ENCODE measurements at regions not wholly inside any gene's neighbourhood (a gene's known extent, or its start where the extent isn't known, plus 50 kb on each side); places are given as distances from the start of the nearest gene placed in this dataset.

DNA sequence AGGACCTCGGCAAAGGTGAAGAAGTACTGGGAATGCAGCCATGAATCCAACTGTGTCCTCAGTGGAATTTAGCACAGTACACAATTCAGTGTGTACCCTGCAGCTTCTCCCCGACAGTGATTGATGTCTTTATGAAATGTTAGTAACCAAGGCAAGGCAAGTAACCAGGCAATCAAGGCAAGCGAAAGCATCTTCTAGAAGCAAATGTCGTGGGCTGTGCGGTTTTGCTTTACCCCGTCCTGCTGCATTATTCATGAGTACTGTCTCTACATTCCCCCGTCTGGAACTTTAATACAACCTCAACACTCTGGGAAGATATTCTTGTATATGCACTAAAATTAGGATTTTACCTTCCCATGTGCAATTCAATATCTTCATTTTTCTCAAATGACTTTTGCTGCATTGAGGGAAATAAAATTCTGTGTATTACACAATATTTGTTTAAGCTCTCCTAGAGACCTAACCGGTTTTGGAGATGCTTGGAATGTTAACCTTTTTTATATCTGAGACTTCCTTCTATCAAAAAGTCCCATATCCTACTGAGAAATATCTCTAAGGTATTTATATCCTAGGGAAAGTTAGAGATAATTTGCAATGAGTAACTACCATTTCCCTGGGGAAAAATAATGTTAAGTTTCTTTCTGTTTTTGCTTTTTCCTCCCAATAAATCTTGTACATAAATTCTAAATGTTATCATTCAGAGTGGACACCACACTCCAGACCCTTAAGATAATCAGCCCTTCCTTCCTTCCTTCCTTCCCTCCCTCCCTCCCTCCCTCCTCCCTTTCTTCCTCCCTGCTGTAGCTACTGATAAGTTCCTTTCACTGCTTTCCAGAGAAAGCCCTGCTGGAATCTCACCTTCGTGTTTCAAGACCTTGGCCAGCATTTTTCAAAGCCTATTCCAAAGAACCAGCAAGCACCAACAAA is 51.9 kb upstream of the ADORA2B start:
- no peak for ATAC-seq
- intact Hi-C loops (cut with DNase I) = no loop called here
- no peak overlapping the region for H3K4me3 ChIP-seq
- 52 to 65% (median 55%) methylated on average over 9 of the region's 9 CpGs for WGBS, 4 donors
- H3K9me3 ChIP-seq = peaks cover 0 to 5% (median 0%) of the 10 kb centered on the region in 12 donors
- H3K4me1 ChIP-seq = peaks cover 0 to 18% (median 1%) of the 10 kb centered on the region in 12 donors
- no peaks in the 10 kb centered on the region for H3K36me3 ChIP-seq
- no peak for DNase-seq
- peak overlapping the region in 7 of 12 donors; percentile 3 to 62 (median 14) for H3K27ac ChIP-seq
- no peak for TF ChIP-seq POLR2A (IDR thresholded peaks at IDR 0.05)
- TF ChIP-seq, protein P1, sequence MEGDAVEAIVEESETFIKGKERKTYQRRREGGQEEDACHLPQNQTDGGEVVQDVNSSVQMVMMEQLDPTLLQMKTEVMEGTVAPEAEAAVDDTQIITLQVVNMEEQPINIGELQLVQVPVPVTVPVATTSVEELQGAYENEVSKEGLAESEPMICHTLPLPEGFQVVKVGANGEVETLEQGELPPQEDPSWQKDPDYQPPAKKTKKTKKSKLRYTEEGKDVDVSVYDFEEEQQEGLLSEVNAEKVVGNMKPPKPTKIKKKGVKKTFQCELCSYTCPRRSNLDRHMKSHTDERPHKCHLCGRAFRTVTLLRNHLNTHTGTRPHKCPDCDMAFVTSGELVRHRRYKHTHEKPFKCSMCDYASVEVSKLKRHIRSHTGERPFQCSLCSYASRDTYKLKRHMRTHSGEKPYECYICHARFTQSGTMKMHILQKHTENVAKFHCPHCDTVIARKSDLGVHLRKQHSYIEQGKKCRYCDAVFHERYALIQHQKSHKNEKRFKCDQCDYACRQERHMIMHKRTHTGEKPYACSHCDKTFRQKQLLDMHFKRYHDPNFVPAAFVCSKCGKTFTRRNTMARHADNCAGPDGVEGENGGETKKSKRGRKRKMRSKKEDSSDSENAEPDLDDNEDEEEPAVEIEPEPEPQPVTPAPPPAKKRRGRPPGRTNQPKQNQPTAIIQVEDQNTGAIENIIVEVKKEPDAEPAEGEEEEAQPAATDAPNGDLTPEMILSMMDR (IDR thresholded peaks at IDR 0.05) = no peak
- no peaks in the 10 kb centered on the region for H3K27me3 ChIP-seq

- no peaks in the 10 kb centered on the region for H3K27me3 ChIP-seq
- no peaks in the 10 kb centered on the region for H3K36me3 ChIP-seq
- H3K4me3 ChIP-seq = no peak overlapping the region
- peak overlapping the region in 5 of 12 donors; percentile 3 to 51 (median 45) for H3K27ac ChIP-seq
- ATAC-seq (no peak), DNase-seq (no peak)
- intact Hi-C loops (cut with DNase I) = no loop called here
- no peak for TF ChIP-seq POLR2A (IDR thresholded peaks at IDR 0.05)
- TF ChIP-seq, protein P1 (IDR thresholded peaks at IDR 0.05) = no peak
- WGBS, 4 donors = 76 to 83% (median 77%) methylated on average over 2 of the region's 2 CpGs
- H3K4me1 ChIP-seq = peaks cover 0 to 18% (median 1%) of the 10 kb centered on the region in 12 donors
- peaks cover 0 to 5% (median 0%) of the 10 kb centered on the region in 12 donors for H3K9me3 ChIP-seq
Measured at GRCh38 chr17:15893658-15894024, 51.3 kb upstream of the ADORA2B start.

- H3K9me3 ChIP-seq = peaks cover 0 to 5% (median 0%) of the 10 kb centered on the region in 12 donors
- no peak for ATAC-seq
- WGBS, 4 donors = 82 to 89% (median 85%) methylated on average over 5 of the region's 5 CpGs
- peak overlapping the region in 3 of 12 donors; percentile 3 to 51 (median 47) for H3K27ac ChIP-seq
- no peaks in the 10 kb centered on the region for H3K27me3 ChIP-seq
- H3K4me3 ChIP-seq = no peak overlapping the region
- intact Hi-C loops (cut with DNase I) = no loop called here
- TF ChIP-seq, protein P1 (IDR thresholded peaks at IDR 0.05) = no peak
- no peak for TF ChIP-seq POLR2A (IDR thresholded peaks at IDR 0.05)
- no peaks in the 10 kb centered on the region for H3K36me3 ChIP-seq
- no peak for DNase-seq
- peaks cover 0 to 18% (median 1%) of the 10 kb centered on the region in 12 donors for H3K4me1 ChIP-seq
Measured at GRCh38 chr17:15894258-15894657, 50.7 kb upstream of the ADORA2B start.

GRCh38 chr17:15894913-15895658 is 49.8 kb upstream of the ADORA2B start:
- intact Hi-C loops (cut with DNase I) = no loop called here
- Histone ChIP-seq H3K36me3 (no peaks in the 10 kb centered on the region), H3K4me1 (peaks cover 0 to 18% (median 1%) of the 10 kb centered on the region in 12 donors), H3K27me3 (no peaks in the 10 kb centered on the region), H3K9me3 (peaks cover 0 to 5% (median 0%) of the 10 kb centered on the region in 12 donors), H3K27ac (no peak overlapping the region), H3K4me3 (no peak overlapping the region)
- no peak for DNase-seq
- TF ChIP-seq, protein P1 (IDR thresholded peaks at IDR 0.05) = no peak
- TF ChIP-seq POLR2A (IDR thresholded peaks at IDR 0.05) = no peak
- WGBS, 4 donors = 89 to 98% (median 97%) methylated on average over 12 of the region's 12 CpGs
- ATAC-seq = no peak

All from heart left ventricle (tissue), 16 donors.